Hematopoietic multipotent progenitor cell treated with erythropoietin and hydrocortisone succinate and interleukin-3 and kit ligand, for 4 days (in vitro differentiated cells): ENCODE measurements at regions not wholly inside any gene's neighbourhood (a gene's known extent, or its start where the extent isn't known, plus 50 kb on each side); places are given as distances from the start of the nearest gene placed in this dataset.
A peak's percentile ranks its signal among the peaks of the same experiment; 100 is the strongest.
"Not testable (repeated sequence)": the region's sequence is repeated elsewhere in the genome, so short reads cannot be mapped to it uniquely, and the experiment has no call there.

Source experiments
- DNase-seq: peaks from one replicate; pipeline ENCODE4 v3.0.0-alpha.2; 2015

GRCh38 chr6:6414931-6415330, 94.5 kb upstream of the F13A1 start:
- DNase-seq = peak; percentile 15

- DNase-seq = no peak
These were observed 97.0 kb upstream of the F13A1 start for GRCh38 chr6:6417475-6417874.

- DNase-seq = no peak
These were observed 98.0 kb upstream of the F13A1 start for GRCh38 chr6:6418421-6418820.

GRCh38 chr6:6420107-6420506, 99.6 kb upstream of the F13A1 start:
- no peak for DNase-seq

- no peak for DNase-seq
These were observed 113.7 kb upstream of the F13A1 start for GRCh38 chr6:6434151-6434550.

- no peak for DNase-seq
These were observed 114.3 kb upstream of the F13A1 start for GRCh38 chr6:6434723-6435122.

- no peak for DNase-seq
These were observed 115.9 kb upstream of the F13A1 start for GRCh38 chr6:6436366-6436765.

- no peak for DNase-seq
These were observed 116.5 kb upstream of the F13A1 start for GRCh38 chr6:6436946-6437345.

- no peak for DNase-seq
These were observed 117.8 kb upstream of the F13A1 start for GRCh38 chr6:6438286-6438685.

- DNase-seq = no peak
These were observed 119.3 kb upstream of the F13A1 start for GRCh38 chr6:6439778-6440177.

- no peak for DNase-seq
These were observed 131.5 kb upstream of the F13A1 start for GRCh38 chr6:6452002-6452401.

- no peak for DNase-seq
These were observed 132.7 kb upstream of the F13A1 start for GRCh38 chr6:6453186-6453585.

GRCh38 chr6:6455272-6455671, 133.2 kb upstream of the LY86 start:
- DNase-seq = no peak

GRCh38 chr6:6458172-6458571, 130.3 kb upstream of the LY86 start:
- DNase-seq = no peak

GRCh38 chr6:6459963-6460362, 128.6 kb upstream of the LY86 start:
- DNase-seq = not testable (repeated sequence)

- no peak for DNase-seq
These were observed 128.1 kb upstream of the LY86 start for GRCh38 chr6:6460416-6460815.

- DNase-seq = no peak
These were observed 127.4 kb upstream of the LY86 start for GRCh38 chr6:6461138-6461537.

- DNase-seq = no peak
These were observed 121.4 kb upstream of the LY86 start for GRCh38 chr6:6466967-6467761.

GRCh38 chr6:6469074-6469473, 119.4 kb upstream of the LY86 start:
- no peak for DNase-seq

GRCh38 chr6:6470123-6470522, 118.4 kb upstream of the LY86 start:
- no peak for DNase-seq

- no peak for DNase-seq
These were observed 117.2 kb upstream of the LY86 start for GRCh38 chr6:6471276-6471675.

GRCh38 chr6:6474170-6474920, 114.2 kb upstream of the LY86 start:
- DNase-seq = no peak

- DNase-seq = peak; percentile 72
These were observed 108.7 kb upstream of the LY86 start for GRCh38 chr6:6479785-6480184.

GRCh38 chr6:6482256-6482655, 106.3 kb upstream of the LY86 start:
- peak; percentile 48 for DNase-seq

- DNase-seq = no peak
These were observed 105.4 kb upstream of the LY86 start for GRCh38 chr6:6483168-6483567.
